ENCODE measurements at regions not wholly inside any gene's neighbourhood (a gene's known extent, or its start where the extent isn't known, plus 50 kb on each side); places are given as distances from the start of the nearest gene placed in this dataset.
"Not testable (repeated sequence)": the region's sequence is repeated elsewhere in the genome, so short reads cannot be mapped to it uniquely, and the experiment has no call there.

DNA sequence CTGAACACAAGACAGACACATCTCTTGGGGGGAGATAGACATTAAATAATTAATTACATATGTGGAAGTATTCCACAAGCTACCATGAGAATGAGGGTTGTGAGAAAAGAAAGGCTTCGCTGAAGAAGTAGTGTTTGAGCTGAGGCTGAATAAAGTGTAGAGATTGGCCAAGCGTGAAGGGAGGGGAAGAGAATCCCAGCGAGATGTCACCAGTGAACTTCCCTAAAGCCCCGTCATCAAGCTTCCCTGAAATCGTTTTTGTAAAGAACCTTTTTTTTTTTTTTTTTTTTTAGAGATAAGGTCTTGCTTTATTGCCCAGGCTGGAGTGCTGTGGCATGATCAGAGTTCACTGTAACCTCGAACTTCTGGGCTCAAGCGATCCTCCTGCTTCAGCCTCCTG, 235.2 kb downstream of the KCNRG start:
- POLR2A ChIA-PET: no interaction called here
- DNase-seq (ENCODE audit: extremely low spot score): no peak
- TF ChIP-seq, protein P1, sequence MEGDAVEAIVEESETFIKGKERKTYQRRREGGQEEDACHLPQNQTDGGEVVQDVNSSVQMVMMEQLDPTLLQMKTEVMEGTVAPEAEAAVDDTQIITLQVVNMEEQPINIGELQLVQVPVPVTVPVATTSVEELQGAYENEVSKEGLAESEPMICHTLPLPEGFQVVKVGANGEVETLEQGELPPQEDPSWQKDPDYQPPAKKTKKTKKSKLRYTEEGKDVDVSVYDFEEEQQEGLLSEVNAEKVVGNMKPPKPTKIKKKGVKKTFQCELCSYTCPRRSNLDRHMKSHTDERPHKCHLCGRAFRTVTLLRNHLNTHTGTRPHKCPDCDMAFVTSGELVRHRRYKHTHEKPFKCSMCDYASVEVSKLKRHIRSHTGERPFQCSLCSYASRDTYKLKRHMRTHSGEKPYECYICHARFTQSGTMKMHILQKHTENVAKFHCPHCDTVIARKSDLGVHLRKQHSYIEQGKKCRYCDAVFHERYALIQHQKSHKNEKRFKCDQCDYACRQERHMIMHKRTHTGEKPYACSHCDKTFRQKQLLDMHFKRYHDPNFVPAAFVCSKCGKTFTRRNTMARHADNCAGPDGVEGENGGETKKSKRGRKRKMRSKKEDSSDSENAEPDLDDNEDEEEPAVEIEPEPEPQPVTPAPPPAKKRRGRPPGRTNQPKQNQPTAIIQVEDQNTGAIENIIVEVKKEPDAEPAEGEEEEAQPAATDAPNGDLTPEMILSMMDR (IDR thresholded peaks at IDR 0.05; ENCODE audit: control extremely low read depth, extremely low read depth, low read depth, missing control alignments): no peak
- CTCF ChIA-PET: no interaction called here

DNA sequence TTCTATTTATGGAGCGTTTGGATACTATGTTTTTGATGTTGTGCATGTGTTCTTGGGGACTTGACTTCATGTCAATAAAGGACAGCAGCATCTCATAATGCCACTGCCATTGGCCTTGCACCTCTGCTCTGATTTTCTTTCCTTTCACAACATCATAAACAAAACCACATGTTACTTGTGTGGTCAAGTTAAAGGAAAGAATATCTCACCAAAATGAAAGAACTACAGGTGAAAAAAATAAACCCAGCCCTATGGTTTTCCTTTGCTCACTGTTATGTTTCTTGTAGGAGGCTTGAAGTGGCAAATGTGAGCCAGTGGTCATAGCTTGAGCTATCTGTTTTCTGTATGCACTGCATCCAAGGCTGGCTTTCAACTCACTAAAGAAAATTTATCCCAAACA, 240.4 kb downstream of the KCNRG start:
- no peak for DNase-seq (ENCODE audit: extremely low spot score)
- ChIA-PET POLR2A (no interaction called here), CTCF (no interaction called here)
- TF ChIP-seq, protein P1 (IDR thresholded peaks at IDR 0.05; ENCODE audit: control extremely low read depth, extremely low read depth, low read depth, missing control alignments): no peak

DNA sequence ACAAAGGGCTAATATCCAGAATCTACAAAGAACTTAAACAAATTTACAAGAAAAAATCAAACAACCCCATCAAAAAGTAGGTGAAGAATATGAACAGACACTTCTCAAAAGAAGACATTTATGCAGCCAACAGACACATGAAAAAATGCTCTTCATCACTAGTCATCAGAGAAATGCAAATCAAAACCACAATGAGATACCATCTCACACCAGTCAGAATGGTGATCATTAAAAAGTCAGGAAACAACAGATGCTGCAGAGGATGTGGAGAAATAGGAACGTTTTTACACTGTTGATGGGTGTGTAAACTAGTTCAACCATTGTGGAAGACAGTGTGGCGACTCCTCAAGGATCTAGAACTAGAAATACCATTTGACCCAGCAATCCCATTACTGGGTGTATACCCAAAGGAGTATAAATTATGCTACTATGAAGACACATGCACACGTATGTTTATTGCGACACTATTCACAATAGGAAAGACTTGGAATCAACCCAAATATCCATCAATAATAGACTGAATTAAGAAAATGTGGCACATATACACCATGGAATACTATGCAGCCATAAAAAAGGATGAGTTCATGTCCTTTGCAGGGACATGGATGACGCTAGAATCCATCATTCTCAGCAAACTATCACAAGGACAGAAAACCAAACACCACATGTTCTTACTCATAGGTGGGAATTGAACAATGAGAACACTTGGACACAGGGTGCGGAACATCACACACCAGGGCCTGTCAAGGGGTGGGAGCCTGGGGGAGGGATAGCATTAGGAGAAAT, 241.5 kb downstream of the KCNRG start:
- POLR2A ChIA-PET; DNase-seq (ENCODE audit: extremely low spot score); CTCF ChIA-PET: not testable (repeated sequence)

DNA sequence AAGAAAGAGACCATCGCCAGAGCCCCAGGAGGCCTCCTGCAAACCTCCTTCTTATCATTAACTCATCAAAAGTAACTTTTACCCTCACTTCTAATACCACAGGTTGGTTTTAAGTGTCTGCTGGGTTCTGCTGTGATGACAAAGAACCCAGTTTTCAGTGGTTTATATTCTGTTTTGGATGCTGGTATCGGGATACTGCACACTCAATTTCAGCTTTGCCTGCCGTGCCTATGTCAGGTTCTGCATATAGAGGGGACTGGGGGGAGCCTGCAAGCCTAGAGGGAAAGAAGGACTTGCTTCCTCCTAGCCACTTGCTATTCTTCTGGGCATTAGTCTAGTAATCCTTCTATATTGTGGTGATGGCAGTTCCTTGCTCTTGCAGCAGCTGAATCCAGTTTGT, 242.4 kb downstream of the KCNRG start:
- POLR2A ChIA-PET: no interaction called here
- TF ChIP-seq, protein P1 (IDR thresholded peaks at IDR 0.05; ENCODE audit: control extremely low read depth, extremely low read depth, low read depth, missing control alignments): no peak
- no peak for DNase-seq (ENCODE audit: extremely low spot score)
- CTCF ChIA-PET: interaction anchor here (1.2 kb wide), 1 partner anchor 72 kb away, joined by 3 read pairs; no protein-coding TSS in a partner anchor

DNA sequence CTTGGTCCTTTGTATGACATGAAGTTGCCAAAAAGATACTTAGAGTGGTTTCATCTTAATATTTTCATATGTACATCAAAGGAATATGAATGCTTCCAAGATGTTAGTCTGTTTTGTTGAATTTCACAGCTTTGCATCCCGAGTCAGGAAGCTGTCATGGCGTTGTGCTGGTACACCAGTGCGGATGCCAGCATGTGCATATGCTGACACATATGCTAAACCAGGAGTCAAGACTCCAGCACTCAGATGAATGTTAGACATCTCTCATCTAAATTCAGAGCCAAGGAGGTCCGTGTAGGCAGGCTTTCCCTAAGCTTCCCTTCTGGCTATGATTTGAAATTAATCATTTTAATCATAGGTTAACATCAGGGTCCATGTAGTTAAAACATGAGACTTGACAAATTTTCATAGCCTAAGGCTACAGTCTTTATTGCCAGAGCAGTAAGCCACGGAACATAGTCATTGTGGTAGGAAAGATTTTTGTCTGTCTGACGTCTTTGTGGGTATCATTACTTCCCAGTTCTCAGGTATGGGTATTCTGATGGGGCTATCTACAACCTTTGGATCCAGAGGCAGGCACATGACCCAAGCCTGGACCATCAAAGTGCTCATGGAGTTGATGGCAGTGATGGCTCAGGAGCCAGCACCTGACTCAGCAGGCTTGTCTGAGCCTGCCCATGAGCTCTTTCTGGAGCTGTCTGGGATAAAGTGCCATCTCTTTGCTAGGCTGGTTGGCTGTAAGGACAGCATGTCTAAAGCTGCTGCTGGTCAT, 246.1 kb downstream of the KCNRG start:
- CTCF ChIA-PET: interaction anchor here (2.0 kb wide), 1 partner anchor 8 kb away, joined by 4 read pairs; no protein-coding TSS in a partner anchor
- DNase-seq (ENCODE audit: extremely low spot score): no peak
- POLR2A ChIA-PET: no interaction called here
- TF ChIP-seq, protein P1 (IDR thresholded peaks at IDR 0.05; ENCODE audit: control extremely low read depth, extremely low read depth, low read depth, missing control alignments): no peak

DNA sequence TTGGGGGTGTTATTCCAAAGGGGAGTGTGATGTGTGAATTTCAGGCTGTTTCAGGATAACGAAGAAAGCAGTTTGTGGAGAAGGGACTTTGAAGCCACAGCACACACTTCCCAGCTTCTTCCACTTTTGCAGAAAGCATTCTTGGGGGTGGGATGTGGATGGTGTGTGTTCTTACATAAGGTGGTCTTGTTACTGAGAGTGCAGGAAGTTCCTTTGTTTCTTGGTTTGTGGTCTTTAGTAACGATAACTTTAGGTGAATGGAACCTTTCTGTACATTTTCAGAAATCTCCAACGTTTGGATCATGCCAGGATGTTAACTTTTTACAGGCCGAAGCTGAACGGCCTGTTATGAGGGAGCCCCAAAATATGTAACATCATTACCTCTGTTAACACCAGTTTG, 251.8 kb downstream of the KCNRG start:
- TF ChIP-seq, protein P1 (IDR thresholded peaks at IDR 0.05; ENCODE audit: control extremely low read depth, extremely low read depth, low read depth, missing control alignments): no peak
- ChIA-PET POLR2A (no interaction called here), CTCF (no interaction called here)
- no peak for DNase-seq (ENCODE audit: extremely low spot score)

DNA sequence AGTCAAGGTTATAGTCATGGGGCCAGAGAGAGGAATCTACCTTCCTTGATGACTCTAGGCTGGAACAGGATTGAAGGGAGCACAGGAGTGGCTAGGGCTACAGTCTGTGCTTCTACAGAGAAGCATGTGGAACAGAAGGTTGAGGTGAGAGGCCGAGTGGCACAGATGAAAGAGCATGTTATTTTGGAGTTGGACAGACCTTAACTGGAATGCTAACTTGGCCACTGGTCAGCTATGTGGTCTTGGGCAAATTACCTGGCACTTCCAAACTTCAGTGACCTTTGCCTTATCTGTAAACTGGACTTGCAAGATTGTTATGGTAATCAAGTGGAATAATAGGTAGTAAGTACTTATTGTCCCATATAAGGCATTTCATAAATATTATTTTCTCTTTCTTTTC, 252.7 kb downstream of the KCNRG start:
- CTCF ChIA-PET: no interaction called here
- no peak for DNase-seq (ENCODE audit: extremely low spot score)
- TF ChIP-seq, protein P1 (IDR thresholded peaks at IDR 0.05; ENCODE audit: control extremely low read depth, extremely low read depth, low read depth, missing control alignments): no peak
- POLR2A ChIA-PET: no interaction called here
